HCT116 (cell line): ENCODE measurements at regions not wholly inside any gene's neighbourhood (a gene's known extent, or its start where the extent isn't known, plus 50 kb on each side); places are given as distances from the start of the nearest gene placed in this dataset.

Experiments
- ATAC-seq: fragments of 200-7000 bp; cut with Tn5 transposase; 2 replicates; pipeline ENCODE4 v1.9.1; 2020; ENCODE audit warnings: mild to moderate bottlenecking, moderate library complexity
- BruUV-seq: library from RNA; stranded (reverse); fragments of 400-500 nt; replicated peaks from 2 replicates; lab custom pipeline; 2021; lab: Mats Ljungman, UMichigan
- CTCF ChIA-PET: fragments of 300-600 bp; sonication (Branson Sonifier 250); formaldehyde crosslinking; loops from one replicate; lab custom pipeline; 2021; ENCODE audit warnings: antibody characterized with exemption; lab: Charles Lee
- POLR2A ChIA-PET: fragments of 300-600, 350-600 bp; sonication (Branson Sonifier 250); formaldehyde crosslinking; loops from one replicate; lab custom pipeline; 2021; ENCODE audit warnings: antibody characterized with exemption; lab: Charles Lee
- RAD21 ChIA-PET, 2 experiments: fragments of 300-600 bp; sonication (Branson Sonifier 250); formaldehyde crosslinking; loops; one replicate each; lab custom pipeline; 2023; ENCODE audit warnings: low total read pairs in 2 of 2; ENCODE audit not compliant: uncharacterized antibody in 2 of 2, unreplicated experiment in 2 of 2, low non-redundant PET in 1 of 2; lab: Charles Lee
- DNase-seq: peaks from one replicate; pipeline ENCODE4 v3.0.0-alpha.2; 2010; ENCODE audit warnings: low read depth, low spot score
- H2AFZ ChIP-seq: fragments of 200-600 bp; shearing (Covaris generic), sonication (generic); 2 replicates; pipeline ENCODE4 v1.6.1; 2017; ENCODE audit warnings: low read depth, mixed run types, mixed read lengths, antibody characterized with exemption, low read length; ENCODE audit not compliant: poor library complexity, severe bottlenecking
- H3K27ac ChIP-seq: 2 replicates; pipeline ENCODE4 v1.5.1; 2012; ENCODE audit warnings: low read depth, low read length
- H3K27me3 ChIP-seq: fragments of 200-600 bp; sonication (generic); 2 replicates; pipeline ENCODE4 v1.6.1; 2016; ENCODE audit warnings: mixed run types, low read length, mixed read lengths; ENCODE audit not compliant: insufficient read depth
- H3K36me3 ChIP-seq, 2 experiments: fragments of 200-500 bp in 1 of 2; fragments of 200-600 bp in 1 of 2; sonication (Bioruptor generic) in 1 of 2; sonication (generic) in 1 of 2; 2 replicates each; pipeline versions ENCODE4 v1.5.1 to v1.6.1; 2014 to 2016; ENCODE audit warnings: low read length in 2 of 2, inconsistent platforms in 1 of 2, mixed read lengths in 1 of 2, mixed run types in 1 of 2; ENCODE audit not compliant: insufficient read depth in 2 of 2, control insufficient read depth in 1 of 2
- H3K4me1 ChIP-seq, 2 experiments: fragments of 200-600 bp in 1 of 2; sonication (generic) in 1 of 2; 2 replicates each; pipeline versions ENCODE4 v1.5.1 to v1.6.1; 2012 to 2017; ENCODE audit warnings: low read length in 2 of 2, inconsistent platforms in 1 of 2, mild to moderate bottlenecking in 1 of 2, mixed read lengths in 1 of 2, mixed run types in 1 of 2, moderate library complexity in 1 of 2; ENCODE audit not compliant: insufficient read depth in 2 of 2, control insufficient read depth in 1 of 2
- H3K4me2 ChIP-seq: fragments of 200-600 bp; sonication (generic); 2 replicates; pipeline ENCODE4 v1.6.1; 2017; ENCODE audit warnings: mixed run types, low read length, mixed read lengths
- H3K4me3 ChIP-seq, 2 experiments: fragments of 200-600 bp in 1 of 2; sonication (generic) in 1 of 2; replicated peaks in 1 of 2; 2 replicates each; pipeline ENCODE4 v1.5.1; 2011 to 2016; ENCODE audit warnings: low read length in 2 of 2, control low read depth in 1 of 2, low read depth in 1 of 2, mild to moderate bottlenecking in 1 of 2, mixed read lengths in 1 of 2, mixed run types in 1 of 2
- H3K79me2 ChIP-seq: fragments of 200-600 bp; sonication (generic); 2 replicates; pipeline ENCODE4 v1.6.1; 2017; ENCODE audit warnings: mild to moderate bottlenecking, mixed run types, low read length, moderate library complexity, mixed read lengths; ENCODE audit not compliant: insufficient read depth
- H3K9ac ChIP-seq: fragments of 200-600 bp; sonication (generic); 2 replicates; pipeline ENCODE4 v1.6.1; 2016; ENCODE audit warnings: low read length, mixed read lengths
- H3K9me2 ChIP-seq: fragments of 200-600 bp; sonication (generic), shearing (Covaris generic); 2 replicates; pipeline ENCODE4 v1.6.1; 2017; ENCODE audit warnings: mixed run types, mild to moderate bottlenecking, moderate library complexity; ENCODE audit not compliant: insufficient read depth
- H3K9me3 ChIP-seq, 2 experiments: fragments of 200-500 bp in 1 of 2; fragments of 200-600 bp in 1 of 2; sonication (Bioruptor generic) in 1 of 2; sonication (generic) in 1 of 2; 2 replicates each; pipeline ENCODE4 v1.6.1; 2014 to 2017; ENCODE audit warnings: low read length in 2 of 2, mixed read lengths in 2 of 2, inconsistent platforms in 1 of 2, low read depth in 1 of 2, mild to moderate bottlenecking in 1 of 2, mixed run types in 1 of 2, moderate library complexity in 1 of 2; ENCODE audit not compliant: control insufficient read depth in 1 of 2, insufficient read depth in 1 of 2
- H4K20me1 ChIP-seq: fragments of 200-600 bp; sonication (generic), shearing (Covaris generic); 2 replicates; pipeline ENCODE4 v1.6.1; 2017; ENCODE audit warnings: mixed run types, mild to moderate bottlenecking, moderate library complexity; ENCODE audit not compliant: insufficient read depth
- CBX3 ChIP-seq: IDR thresholded peaks from 2 replicates; pipeline ENCODE4 v1.6.1; 2012; ENCODE audit warnings: low read depth
- EGR1 ChIP-seq: IDR thresholded peaks from 2 replicates; pipeline ENCODE4 v1.6.1; 2012; ENCODE audit warnings: low read depth
- ELF1 ChIP-seq: IDR thresholded peaks from 2 replicates; pipeline ENCODE4 v1.6.1; 2012; ENCODE audit warnings: low read depth, borderline replicate concordance
- EZH2phosphoT487 ChIP-seq: fragments of 200-600 bp; IDR thresholded peaks from 2 replicates; pipeline ENCODE4 v1.6.1; 2018; ENCODE audit warnings: antibody characterized with exemption, borderline replicate concordance
- JUND ChIP-seq: IDR thresholded peaks from 2 replicates; pipeline ENCODE4 v1.6.1; 2012
- MAX ChIP-seq: IDR thresholded peaks from 2 replicates; pipeline ENCODE4 v1.6.1; 2012
- POLR2A ChIP-seq: IDR thresholded peaks from 2 replicates; pipeline ENCODE4 v1.7.0; 2011; ENCODE audit warnings: borderline replicate concordance; ENCODE audit not compliant: insufficient read depth, insufficient read length; ENCODE audit errors: extremely low read depth
- RAD21 ChIP-seq: IDR thresholded peaks from 2 replicates; pipeline ENCODE4 v1.6.1; 2012; ENCODE audit warnings: low read depth, mild to moderate bottlenecking
- REST ChIP-seq: IDR thresholded peaks from 2 replicates; pipeline ENCODE4 v1.6.1; 2012; ENCODE audit warnings: low read depth
- SIN3A ChIP-seq: IDR thresholded peaks from 2 replicates; pipeline ENCODE4 v1.6.1; 2012; ENCODE audit warnings: low read depth
- SP1 ChIP-seq: IDR thresholded peaks from 2 replicates; pipeline ENCODE4 v1.6.1; 2012; ENCODE audit warnings: low read depth
- TCF7L2 ChIP-seq: IDR thresholded peaks from 2 replicates; pipeline ENCODE4 v1.7.0; 2011; ENCODE audit warnings: borderline replicate concordance, inconsistent platforms; ENCODE audit not compliant: insufficient read depth, insufficient read length; ENCODE audit errors: extremely low read depth
- YY1 ChIP-seq: IDR thresholded peaks from 2 replicates; pipeline ENCODE4 v1.6.1; 2011; ENCODE audit warnings: low read length, low read depth, moderate library complexity, mild to moderate bottlenecking; ENCODE audit not compliant: insufficient replicate concordance; ENCODE audit errors: extremely low read depth
- ZBTB33 ChIP-seq: IDR thresholded peaks from 2 replicates; pipeline ENCODE4 v1.6.1; 2011; ENCODE audit warnings: mild to moderate bottlenecking, low read length, moderate library complexity; ENCODE audit not compliant: insufficient replicate concordance; ENCODE audit errors: extremely low read depth
- ZFX ChIP-seq: fragments of 450-650 bp; IDR thresholded peaks from 2 replicates; pipeline ENCODE4 v1.6.1; 2017
- ZNF274 ChIP-seq: fragments of 200-500 bp; sonication (Bioruptor generic); IDR thresholded peaks from 2 replicates; pipeline ENCODE4 v1.6.1; 2014; ENCODE audit warnings: mild to moderate bottlenecking, low read depth, low read length, inconsistent platforms
- intact Hi-C: fragments of 100-400 bp; cut with micrococcal nuclease; formaldehyde crosslinking; loops from 2 replicates; pipeline ENCODE4 v1.10.0; 2022

GRCh38 chr9:73866451-73866850 is 630.7 kb upstream of the RORB start:
- no peak overlapping the region for H2AFZ ChIP-seq
- H3K4me3 ChIP-seq: no peak overlapping the region
- CTCF ChIA-PET: no interaction called here
- H3K4me2 ChIP-seq: no peak overlapping the region
- H3K36me3 ChIP-seq: no peaks in the 10 kb centered on the region
- intact Hi-C loops: no loop called here
- ATAC-seq: no peak
- H3K9ac ChIP-seq: no peak overlapping the region
- H3K27ac ChIP-seq: no peak overlapping the region
- no peak for DNase-seq
- H3K27me3 ChIP-seq: no peaks in the 10 kb centered on the region
- H3K4me1 ChIP-seq: no peaks in the 10 kb centered on the region
- H3K9me2 ChIP-seq: no peaks in the 10 kb centered on the region
- no peaks in the 10 kb centered on the region for H4K20me1 ChIP-seq
- no peaks in the 10 kb centered on the region for H3K79me2 ChIP-seq
- BruUV-seq: no TSS peak
- RAD21 ChIA-PET: no interaction called here
- no peaks in the 10 kb centered on the region for H3K9me3 ChIP-seq
- TF ChIP-seq MAX (no peak), POLR2A (no peak), JUND (no peak), EGR1 (no peak), ZBTB33 (no peak), SIN3A (no peak), CBX3 (no peak), ELF1 (no peak), YY1 (no peak), SP1 (no peak), ZNF274 (no peak), RAD21 (no peak), ZFX (no peak), TCF7L2 (no peak), REST (no peak), EZH2phosphoT487 (no peak)
- POLR2A ChIA-PET: no interaction called here
